Panc1 (cell line): ENCODE measurements at regions not wholly inside any gene's neighbourhood (a gene's known extent, or its start where the extent isn't known, plus 50 kb on each side); places are given as distances from the start of the nearest gene placed in this dataset.

Experiments used
- ATAC-seq: fragments of 200-7000 bp; cut with Tn5 transposase; 2 replicates; pipeline ENCODE4 v1.9.1; 2020; ENCODE audit warnings: mild to moderate bottlenecking, moderate library complexity
- BruUV-seq: library from RNA; stranded (reverse); fragments of 400-500 nt; replicated peaks from 2 replicates; lab custom pipeline; 2021; lab: Mats Ljungman, UMichigan
- CTCF ChIA-PET: fragments of 300-600 bp; sonication (Branson Sonifier 250); formaldehyde crosslinking; loops from one replicate; lab custom pipeline; 2022; ENCODE audit warnings: antibody characterized with exemption; lab: Charles Lee
- POLR2A ChIA-PET: fragments of 300-600 bp; sonication (Branson Sonifier 250); formaldehyde crosslinking; loops from one replicate; lab custom pipeline; 2022; ENCODE audit warnings: antibody characterized with exemption; lab: Charles Lee
- DNase-seq: peaks from one replicate; pipeline ENCODE4 v3.0.0-alpha.2; 2010; ENCODE audit warnings: low read depth, low spot score
- H3K27ac ChIP-seq: 2 replicates; pipeline ENCODE4 v1.5.1; 2011; ENCODE audit warnings: mild to moderate bottlenecking, low read length, inconsistent platforms
- H3K27me3 ChIP-seq: fragments of 200-500 bp; sonication (Bioruptor generic); 2 replicates; pipeline ENCODE4 v1.6.0; 2014; ENCODE audit warnings: low read length, inconsistent platforms; ENCODE audit not compliant: control insufficient read depth, insufficient read depth
- H3K36me3 ChIP-seq: fragments of 200-500 bp; sonication (Bioruptor generic); 2 replicates; pipeline ENCODE4 v1.5.1; 2014; ENCODE audit warnings: inconsistent platforms, mild to moderate bottlenecking, low read length, moderate library complexity; ENCODE audit not compliant: control insufficient read depth, insufficient read depth
- H3K4me1 ChIP-seq: 2 replicates; pipeline ENCODE4 v1.5.1; 2011; ENCODE audit warnings: inconsistent platforms, mild to moderate bottlenecking, low read length, moderate library complexity; ENCODE audit not compliant: control insufficient read depth, insufficient read depth
- H3K4me3 ChIP-seq, 2 experiments: 2 replicates each; pipeline ENCODE4 v1.5.1; 2011 to 2012; ENCODE audit warnings: low read depth in 2 of 2, low read length in 2 of 2, mild to moderate bottlenecking in 2 of 2, inconsistent platforms in 1 of 2, moderate library complexity in 1 of 2
- H3K9me3 ChIP-seq: fragments of 200-500 bp; sonication (Bioruptor generic); 2 replicates; pipeline ENCODE4 v1.5.1; 2014; ENCODE audit warnings: low read depth, mild to moderate bottlenecking, inconsistent platforms, low read length, moderate library complexity; ENCODE audit not compliant: control insufficient read depth, insufficient read depth
- CTCF ChIP-seq: fragments of 450-650 bp; IDR thresholded peaks from 2 replicates; pipeline ENCODE4 v1.5.1; 2017; ENCODE audit warnings: mild to moderate bottlenecking
- POLR2AphosphoS5 ChIP-seq: IDR thresholded peaks from 2 replicates; pipeline ENCODE4 v1.6.1; 2012; ENCODE audit warnings: mild to moderate bottlenecking, low read depth, low read length, moderate library complexity
- REST ChIP-seq, 2 experiments: IDR thresholded peaks; 2 replicates each; pipeline ENCODE4 v1.6.1; 2011 to 2012; ENCODE audit warnings: low read depth in 2 of 2, control low read depth in 1 of 2, low read length in 1 of 2, mild to moderate bottlenecking in 1 of 2, moderate library complexity in 1 of 2; ENCODE audit not compliant: insufficient read depth in 1 of 2
- SIN3A ChIP-seq: IDR thresholded peaks from 2 replicates; pipeline ENCODE4 v1.6.1; 2012; ENCODE audit warnings: low read depth, mild to moderate bottlenecking, low read length, moderate library complexity, borderline replicate concordance; ENCODE audit not compliant: insufficient read depth
- TCF7L2 ChIP-seq: IDR thresholded peaks from 2 replicates; pipeline ENCODE4 v1.6.1; 2011; ENCODE audit warnings: mild to moderate bottlenecking, low read depth, low read length, inconsistent platforms
- in situ Hi-C: cut with HindIII; loops from 2 replicates; pipeline ENCODE4 v1.10.0; 2016; ENCODE audit warnings: low sequenced_read_pairs, low pct_unique_long_range_greater_than_20kb
- intact Hi-C: fragments of 100-400 bp; cut with micrococcal nuclease; formaldehyde crosslinking; loops from one replicate; pipeline ENCODE4 v1.10.0; 2022; ENCODE audit not compliant: unreplicated experiment

GRCh38 chr2:120564213-120565094 is 171.2 kb upstream of the GLI2 start:
- no peak overlapping the region for H3K27ac ChIP-seq
- no peaks in the 10 kb centered on the region for H3K27me3 ChIP-seq
- ATAC-seq (no peak), DNase-seq (no peak)
- in situ Hi-C loops = no loop called here
- POLR2A ChIA-PET = no interaction called here
- H3K36me3 ChIP-seq = no peaks in the 10 kb centered on the region
- no TSS peak for BruUV-seq
- no peak overlapping the region for H3K4me3 ChIP-seq
- CTCF ChIA-PET = no interaction called here
- peaks cover 8% of the 10 kb centered on the region for H3K4me1 ChIP-seq
- intact Hi-C loops = no loop called here
- TF ChIP-seq REST (IDR thresholded peaks at IDR 0.05; ENCODE audit: insufficient read depth in 1 of 2, low read depth in 2 of 2, low read length in 1 of 2) = no peak
- no peak for TF ChIP-seq POLR2AphosphoS5
- no peak for TF ChIP-seq TCF7L2
- no peak for TF ChIP-seq SIN3A
- no peak for TF ChIP-seq CTCF
- H3K9me3 ChIP-seq = no peaks in the 10 kb centered on the region

GRCh38 chr2:120565095-120565460 is 170.6 kb upstream of the GLI2 start:
- H3K9me3 ChIP-seq = no peaks in the 10 kb centered on the region
- no peaks in the 10 kb centered on the region for H3K36me3 ChIP-seq
- DNase-seq (no peak), ATAC-seq (no peak)
- ChIA-PET POLR2A (no interaction called here), CTCF (no interaction called here)
- BruUV-seq = no TSS peak
- intact Hi-C loops = no loop called here
- TF ChIP-seq REST (IDR thresholded peaks at IDR 0.05; ENCODE audit: insufficient read depth in 1 of 2, low read depth in 2 of 2, low read length in 1 of 2) (no peak), POLR2AphosphoS5 (no peak), SIN3A (no peak), TCF7L2 (no peak), CTCF (no peak)
- H3K27ac ChIP-seq = no peak overlapping the region
- no peak overlapping the region for H3K4me3 ChIP-seq
- in situ Hi-C loops = no loop called here
- no peaks in the 10 kb centered on the region for H3K27me3 ChIP-seq
- peaks cover 8% of the 10 kb centered on the region for H3K4me1 ChIP-seq
